GM12891 (cell line): ENCODE measurements at regions not wholly inside any gene's neighbourhood (a gene's known extent, or its start where the extent isn't known, plus 50 kb on each side); places are given as distances from the start of the nearest gene placed in this dataset.

ENCODE experiments used
- PAX5 ChIP-seq: IDR thresholded peaks from 2 replicates; pipeline ENCODE4 v1.6.1; 2011; ENCODE audit warnings: low read length, moderate library complexity, mild to moderate bottlenecking; ENCODE audit not compliant: insufficient read depth, severe bottlenecking
- POLR2A ChIP-seq: IDR thresholded peaks from 2 replicates; pipeline ENCODE4 v1.6.1; 2011; ENCODE audit warnings: low read depth, low read length, control low read depth
- POLR2AphosphoS5 ChIP-seq: IDR thresholded peaks from 2 replicates; pipeline ENCODE4 v1.6.1; 2011; ENCODE audit warnings: low read depth, low read length, control low read depth
- TAF1 ChIP-seq: IDR thresholded peaks from 2 replicates; pipeline ENCODE4 v1.6.1; 2011; ENCODE audit warnings: low read depth, low read length, control low read depth

GRCh38 chr2:81734981-81735380 lies 1430.4 kb upstream of the LRRTM1 start:
- TF ChIP-seq POLR2A (no peak), TAF1 (no peak), POLR2AphosphoS5 (no peak), PAX5 (no peak)
